GM23338 (cell line): ENCODE measurements at regions not wholly inside any gene's neighbourhood (a gene's known extent, or its start where the extent isn't known, plus 50 kb on each side); places are given as distances from the start of the nearest gene placed in this dataset.

Experiments used
- ATAC-seq: fragments of 200-7000 bp; cut with Tn5 transposase; 3 replicates; pipeline ENCODE4 v1.9.1; 2020
- DNase-seq: peaks from one replicate; pipeline ENCODE4 v3.0.0-alpha.2; 2015; ENCODE audit warnings: low spot score
- H2AFZ ChIP-seq: fragments of 200-600 bp; sonication (generic); 2 replicates; pipeline ENCODE4 v1.8.0; 2016; ENCODE audit warnings: antibody characterized with exemption, mild to moderate bottlenecking, moderate library complexity
- H3F3A ChIP-seq: fragments of 200-600 bp; sonication (generic); replicated peaks from 2 replicates; pipeline ENCODE4 v1.8.0; 2017; ENCODE audit warnings: antibody characterized with exemption, mixed run types, low read depth
- H3K27ac ChIP-seq: fragments of 200-600 bp; sonication (generic); 2 replicates; pipeline ENCODE4 v1.6.1; 2016; ENCODE audit warnings: low read depth
- H3K27me3 ChIP-seq: fragments of 200-600 bp; sonication (generic); 2 replicates; pipeline ENCODE4 v1.8.0; 2016; ENCODE audit warnings: mild to moderate bottlenecking, mixed run types, moderate library complexity; ENCODE audit not compliant: insufficient read depth
- H3K36me3 ChIP-seq: fragments of 200-600 bp; sonication (generic); 2 replicates; pipeline ENCODE4 v1.8.0; 2016; ENCODE audit warnings: mild to moderate bottlenecking; ENCODE audit not compliant: insufficient read depth
- H3K4me1 ChIP-seq: fragments of 200-600 bp; sonication (generic); 2 replicates; pipeline ENCODE4 v1.8.0; 2016; ENCODE audit warnings: mild to moderate bottlenecking, moderate library complexity; ENCODE audit not compliant: insufficient read depth
- H3K4me2 ChIP-seq: fragments of 200-600 bp; sonication (generic); 2 replicates; pipeline ENCODE4 v1.7.1; 2017; ENCODE audit warnings: mixed run types
- H3K4me3 ChIP-seq: fragments of 200-600 bp; sonication (generic); 2 replicates; pipeline ENCODE4 v1.6.1; 2016; ENCODE audit warnings: mixed run types
- H3K79me2 ChIP-seq: fragments of 200-600 bp; sonication (generic); replicated peaks from 2 replicates; pipeline ENCODE4 v1.8.0; 2017; ENCODE audit warnings: mild to moderate bottlenecking; ENCODE audit not compliant: insufficient read depth
- H3K9me2 ChIP-seq: fragments of 200-600 bp; sonication (generic); 2 replicates; pipeline ENCODE4 v1.8.0; 2017; ENCODE audit not compliant: insufficient read depth
- H4K20me1 ChIP-seq: fragments of 200-600 bp; sonication (generic); replicated peaks from 2 replicates; pipeline ENCODE4 v1.8.0; 2017; ENCODE audit warnings: mild to moderate bottlenecking; ENCODE audit not compliant: insufficient read depth
- H3K27ac Mint-ChIP-seq: 2 replicates; pipeline ENCODE4 v1.8.0; 2020; ENCODE audit warnings: inconsistent platforms, mild to moderate bottlenecking, moderate library complexity, mixed read lengths
- H3K27me3 Mint-ChIP-seq: 3 replicates; pipeline ENCODE4 v1.8.0; 2022; ENCODE audit warnings: low read depth, mild to moderate bottlenecking, moderate library complexity, mixed read lengths, inconsistent platforms; ENCODE audit not compliant: insufficient read depth, poor library complexity
- H3K36me3 Mint-ChIP-seq: 3 replicates; pipeline ENCODE4 v1.8.0; 2021; ENCODE audit warnings: low read depth, mild to moderate bottlenecking, inconsistent platforms, moderate library complexity, mixed read lengths
- H3K4me1 Mint-ChIP-seq: 3 replicates; pipeline ENCODE4 v1.8.0; 2020; ENCODE audit warnings: mild to moderate bottlenecking, inconsistent platforms, mixed read lengths
- H3K4me3 Mint-ChIP-seq: 3 replicates; pipeline ENCODE4 v1.8.0; 2021; ENCODE audit warnings: moderate library complexity, mild to moderate bottlenecking, inconsistent platforms, mixed read lengths
- H3K9me3 Mint-ChIP-seq: 3 replicates; pipeline ENCODE4 v1.8.0; 2020; ENCODE audit warnings: moderate library complexity, mild to moderate bottlenecking, inconsistent platforms, mixed read lengths
- CREB1 ChIP-seq: fragments of 250-450 bp; sonication (Bioruptor Pico); IDR thresholded peaks from 2 replicates; pipeline ENCODE4 v1.5.0; 2020; ENCODE audit warnings: low read depth, mild to moderate bottlenecking, moderate library complexity
- ETS1 ChIP-seq: IDR thresholded peaks from 2 replicates; pipeline ENCODE4 v1.6.1; 2016; ENCODE audit warnings: antibody characterized with exemption
- EZH2 ChIP-seq: fragments of 200-600 bp; sonication (generic); IDR thresholded peaks from one replicate; pipeline ENCODE4 v1.8.0; 2017; ENCODE audit warnings: antibody characterized with exemption, mild to moderate bottlenecking, low read depth; ENCODE audit not compliant: unreplicated experiment
- EZH2phosphoT487 ChIP-seq: fragments of 200-600 bp; sonication (generic); IDR thresholded peaks from one replicate; pipeline ENCODE4 v1.8.1; 2018; ENCODE audit warnings: antibody characterized with exemption; ENCODE audit not compliant: unreplicated experiment
- JUNB ChIP-seq: IDR thresholded peaks from one replicate; pipeline ENCODE4 v1.6.1; 2016; ENCODE audit warnings: antibody characterized with exemption; ENCODE audit not compliant: unreplicated experiment
- NANOG ChIP-seq: IDR thresholded peaks from 2 replicates; pipeline ENCODE4 v1.6.1; 2016; ENCODE audit warnings: antibody characterized with exemption, borderline replicate concordance
- POLR2AphosphoS5 ChIP-seq: IDR thresholded peaks from 2 replicates; pipeline ENCODE4 v1.6.1; 2016; ENCODE audit warnings: antibody characterized with exemption, low read depth
- STAT1 ChIP-seq: IDR thresholded peaks from one replicate; pipeline ENCODE4 v1.6.1; 2016; ENCODE audit warnings: antibody characterized with exemption; ENCODE audit not compliant: unreplicated experiment
- ZNF114 ChIP-seq: fragments of 250-450 bp; sonication (Bioruptor Pico); IDR thresholded peaks from 2 replicates; pipeline ENCODE4 v1.5.0; 2020; ENCODE audit warnings: mild to moderate bottlenecking, moderate library complexity
- ZNF331 ChIP-seq: fragments of 250-450 bp; sonication (Bioruptor Pico); IDR thresholded peaks from 2 replicates; pipeline ENCODE4 v1.5.0; 2020; ENCODE audit warnings: low read depth, mild to moderate bottlenecking, moderate library complexity
- TF ChIP-seq, protein P1 (sequence below): fragments of 250-450 bp; sonication (Bioruptor Pico); IDR thresholded peaks from 2 replicates; pipeline ENCODE4 v1.5.0; 2020; ENCODE audit warnings: mild to moderate bottlenecking, moderate library complexity
- TF ChIP-seq, protein P2 (sequence below), 2 experiments: fragments of 200-600 bp in 1 of 2; sonication (generic) in 1 of 2; conservative IDR thresholded peaks; 2 replicates each; pipeline versions ENCODE4 v1.5.1 to v1.6.1; 2016 to 2017; ENCODE audit warnings: antibody characterized with exemption in 2 of 2, low read depth in 2 of 2, mild to moderate bottlenecking in 2 of 2, moderate library complexity in 1 of 2
- TF ChIP-seq, protein P3 (sequence below): IDR thresholded peaks from one replicate; pipeline ENCODE4 v1.6.1; 2018; ENCODE audit warnings: antibody characterized with exemption; ENCODE audit not compliant: unreplicated experiment

DNA sequence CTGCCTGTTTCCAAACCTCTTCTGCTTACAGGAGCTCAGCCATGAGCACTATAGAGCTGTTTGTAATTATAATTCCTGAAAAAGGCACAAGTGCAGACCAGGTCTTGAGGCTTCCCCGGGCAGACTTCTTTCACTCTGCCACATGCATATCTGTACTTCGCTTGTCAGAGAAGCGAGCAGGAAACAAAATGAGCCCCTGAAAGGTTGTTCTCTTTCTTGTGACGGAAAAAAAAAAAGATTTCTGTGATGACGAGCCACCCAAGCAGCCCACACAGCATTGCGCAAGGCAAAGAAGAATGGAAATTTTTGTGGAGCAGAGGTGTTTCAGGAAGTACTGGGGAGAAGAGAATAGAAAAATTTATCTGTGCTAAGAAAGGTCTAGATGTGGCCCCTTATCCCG lies 54.0 kb upstream of the LINC00305 start:
- H3K9me2 ChIP-seq, result peaks cover 8% of the 10 kb centered on the region; the same call in 1 of the 2 replicates
- no peak overlapping the region for H3K27ac ChIP-seq
- no peaks in the 10 kb centered on the region for H3K36me3 Mint-ChIP-seq
- no peak overlapping the region for H3K4me3 ChIP-seq
- H3K36me3 ChIP-seq, result no peaks in the 10 kb centered on the region
- H3K79me2 ChIP-seq, result no peaks in the 10 kb centered on the region
- DNase-seq, result no peak
- H3K4me1 ChIP-seq, result peaks cover 38% of the 10 kb centered on the region
- peak; percentile 54 for ATAC-seq
- H3F3A ChIP-seq, result no peaks in the 10 kb centered on the region
- no peak overlapping the region for H3K4me3 Mint-ChIP-seq
- no peaks in the 10 kb centered on the region for H3K27me3 ChIP-seq
- no peak overlapping the region for H3K27ac Mint-ChIP-seq
- peaks cover 42% of the 10 kb centered on the region for H3K4me1 Mint-ChIP-seq
- H3K4me2 ChIP-seq, result 0 out of 2 replicates have a peak overlapping the region, but pooled peaks have one; percentile 41
- no peaks in the 10 kb centered on the region for H3K9me3 Mint-ChIP-seq
- peak overlapping the region; percentile 83 for H2AFZ ChIP-seq
- no peaks in the 10 kb centered on the region for H3K27me3 Mint-ChIP-seq
- no peak for TF ChIP-seq EZH2phosphoT487
- TF ChIP-seq, protein P1, sequence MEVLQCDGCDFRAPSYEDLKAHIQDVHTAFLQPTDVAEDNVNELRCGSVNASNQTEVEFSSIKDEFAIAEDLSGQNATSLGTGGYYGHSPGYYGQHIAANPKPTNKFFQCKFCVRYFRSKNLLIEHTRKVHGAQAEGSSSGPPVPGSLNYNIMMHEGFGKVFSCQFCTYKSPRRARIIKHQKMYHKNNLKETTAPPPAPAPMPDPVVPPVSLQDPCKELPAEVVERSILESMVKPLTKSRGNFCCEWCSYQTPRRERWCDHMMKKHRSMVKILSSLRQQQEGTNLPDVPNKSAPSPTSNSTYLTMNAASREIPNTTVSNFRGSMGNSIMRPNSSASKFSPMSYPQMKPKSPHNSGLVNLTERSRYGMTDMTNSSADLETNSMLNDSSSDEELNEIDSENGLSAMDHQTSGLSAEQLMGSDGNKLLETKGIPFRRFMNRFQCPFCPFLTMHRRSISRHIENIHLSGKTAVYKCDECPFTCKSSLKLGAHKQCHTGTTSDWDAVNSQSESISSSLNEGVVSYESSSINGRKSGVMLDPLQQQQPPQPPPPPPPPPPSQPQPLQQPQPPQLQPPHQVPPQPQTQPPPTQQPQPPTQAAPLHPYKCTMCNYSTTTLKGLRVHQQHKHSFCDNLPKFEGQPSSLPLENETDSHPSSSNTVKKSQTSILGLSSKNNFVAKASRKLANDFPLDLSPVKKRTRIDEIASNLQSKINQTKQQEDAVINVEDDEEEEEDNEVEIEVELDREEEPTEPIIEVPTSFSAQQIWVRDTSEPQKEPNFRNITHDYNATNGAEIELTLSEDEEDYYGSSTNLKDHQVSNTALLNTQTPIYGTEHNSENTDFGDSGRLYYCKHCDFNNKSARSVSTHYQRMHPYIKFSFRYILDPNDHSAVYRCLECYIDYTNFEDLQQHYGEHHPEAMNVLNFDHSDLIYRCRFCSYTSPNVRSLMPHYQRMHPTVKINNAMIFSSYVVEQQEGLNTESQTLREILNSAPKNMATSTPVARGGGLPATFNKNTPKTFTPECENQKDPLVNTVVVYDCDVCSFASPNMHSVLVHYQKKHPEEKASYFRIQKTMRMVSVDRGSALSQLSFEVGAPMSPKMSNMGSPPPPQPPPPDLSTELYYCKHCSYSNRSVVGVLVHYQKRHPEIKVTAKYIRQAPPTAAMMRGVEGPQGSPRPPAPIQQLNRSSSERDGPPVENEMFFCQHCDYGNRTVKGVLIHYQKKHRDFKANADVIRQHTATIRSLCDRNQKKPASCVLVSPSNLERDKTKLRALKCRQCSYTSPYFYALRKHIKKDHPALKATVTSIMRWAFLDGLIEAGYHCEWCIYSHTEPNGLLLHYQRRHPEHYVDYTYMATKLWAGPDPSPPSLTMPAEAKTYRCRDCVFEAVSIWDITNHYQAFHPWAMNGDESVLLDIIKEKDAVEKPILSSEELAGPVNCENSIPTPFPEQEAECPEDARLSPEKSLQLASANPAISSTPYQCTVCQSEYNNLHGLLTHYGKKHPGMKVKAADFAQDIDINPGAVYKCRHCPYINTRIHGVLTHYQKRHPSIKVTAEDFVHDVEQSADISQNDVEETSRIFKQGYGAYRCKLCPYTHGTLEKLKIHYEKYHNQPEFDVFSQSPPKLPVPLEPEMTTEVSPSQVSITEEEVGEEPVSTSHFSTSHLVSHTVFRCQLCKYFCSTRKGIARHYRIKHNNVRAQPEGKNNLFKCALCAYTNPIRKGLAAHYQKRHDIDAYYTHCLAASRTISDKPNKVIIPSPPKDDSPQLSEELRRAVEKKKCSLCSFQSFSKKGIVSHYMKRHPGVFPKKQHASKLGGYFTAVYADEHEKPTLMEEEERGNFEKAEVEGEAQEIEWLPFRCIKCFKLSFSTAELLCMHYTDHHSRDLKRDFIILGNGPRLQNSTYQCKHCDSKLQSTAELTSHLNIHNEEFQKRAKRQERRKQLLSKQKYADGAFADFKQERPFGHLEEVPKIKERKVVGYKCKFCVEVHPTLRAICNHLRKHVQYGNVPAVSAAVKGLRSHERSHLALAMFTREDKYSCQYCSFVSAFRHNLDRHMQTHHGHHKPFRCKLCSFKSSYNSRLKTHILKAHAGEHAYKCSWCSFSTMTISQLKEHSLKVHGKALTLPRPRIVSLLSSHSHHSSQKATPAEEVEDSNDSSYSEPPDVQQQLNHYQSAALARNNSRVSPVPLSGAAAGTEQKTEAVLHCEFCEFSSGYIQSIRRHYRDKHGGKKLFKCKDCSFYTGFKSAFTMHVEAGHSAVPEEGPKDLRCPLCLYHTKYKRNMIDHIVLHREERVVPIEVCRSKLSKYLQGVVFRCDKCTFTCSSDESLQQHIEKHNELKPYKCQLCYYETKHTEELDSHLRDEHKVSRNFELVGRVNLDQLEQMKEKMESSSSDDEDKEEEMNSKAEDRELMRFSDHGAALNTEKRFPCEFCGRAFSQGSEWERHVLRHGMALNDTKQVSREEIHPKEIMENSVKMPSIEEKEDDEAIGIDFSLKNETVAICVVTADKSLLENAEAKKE (CRISPR knock-in tag), result no peak
- no peak for TF ChIP-seq ZNF114
- TF ChIP-seq ZNF331 (CRISPR knock-in tag), result no peak
- TF ChIP-seq CREB1, result no peak
- TF ChIP-seq STAT1, result no peak
- TF ChIP-seq, protein P2, sequence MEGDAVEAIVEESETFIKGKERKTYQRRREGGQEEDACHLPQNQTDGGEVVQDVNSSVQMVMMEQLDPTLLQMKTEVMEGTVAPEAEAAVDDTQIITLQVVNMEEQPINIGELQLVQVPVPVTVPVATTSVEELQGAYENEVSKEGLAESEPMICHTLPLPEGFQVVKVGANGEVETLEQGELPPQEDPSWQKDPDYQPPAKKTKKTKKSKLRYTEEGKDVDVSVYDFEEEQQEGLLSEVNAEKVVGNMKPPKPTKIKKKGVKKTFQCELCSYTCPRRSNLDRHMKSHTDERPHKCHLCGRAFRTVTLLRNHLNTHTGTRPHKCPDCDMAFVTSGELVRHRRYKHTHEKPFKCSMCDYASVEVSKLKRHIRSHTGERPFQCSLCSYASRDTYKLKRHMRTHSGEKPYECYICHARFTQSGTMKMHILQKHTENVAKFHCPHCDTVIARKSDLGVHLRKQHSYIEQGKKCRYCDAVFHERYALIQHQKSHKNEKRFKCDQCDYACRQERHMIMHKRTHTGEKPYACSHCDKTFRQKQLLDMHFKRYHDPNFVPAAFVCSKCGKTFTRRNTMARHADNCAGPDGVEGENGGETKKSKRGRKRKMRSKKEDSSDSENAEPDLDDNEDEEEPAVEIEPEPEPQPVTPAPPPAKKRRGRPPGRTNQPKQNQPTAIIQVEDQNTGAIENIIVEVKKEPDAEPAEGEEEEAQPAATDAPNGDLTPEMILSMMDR (conservative IDR thresholded peaks at IDR 0.05; ENCODE audit: low read depth in 2 of 2), result no peak
- TF ChIP-seq EZH2, result no peak
- TF ChIP-seq, protein P3, sequence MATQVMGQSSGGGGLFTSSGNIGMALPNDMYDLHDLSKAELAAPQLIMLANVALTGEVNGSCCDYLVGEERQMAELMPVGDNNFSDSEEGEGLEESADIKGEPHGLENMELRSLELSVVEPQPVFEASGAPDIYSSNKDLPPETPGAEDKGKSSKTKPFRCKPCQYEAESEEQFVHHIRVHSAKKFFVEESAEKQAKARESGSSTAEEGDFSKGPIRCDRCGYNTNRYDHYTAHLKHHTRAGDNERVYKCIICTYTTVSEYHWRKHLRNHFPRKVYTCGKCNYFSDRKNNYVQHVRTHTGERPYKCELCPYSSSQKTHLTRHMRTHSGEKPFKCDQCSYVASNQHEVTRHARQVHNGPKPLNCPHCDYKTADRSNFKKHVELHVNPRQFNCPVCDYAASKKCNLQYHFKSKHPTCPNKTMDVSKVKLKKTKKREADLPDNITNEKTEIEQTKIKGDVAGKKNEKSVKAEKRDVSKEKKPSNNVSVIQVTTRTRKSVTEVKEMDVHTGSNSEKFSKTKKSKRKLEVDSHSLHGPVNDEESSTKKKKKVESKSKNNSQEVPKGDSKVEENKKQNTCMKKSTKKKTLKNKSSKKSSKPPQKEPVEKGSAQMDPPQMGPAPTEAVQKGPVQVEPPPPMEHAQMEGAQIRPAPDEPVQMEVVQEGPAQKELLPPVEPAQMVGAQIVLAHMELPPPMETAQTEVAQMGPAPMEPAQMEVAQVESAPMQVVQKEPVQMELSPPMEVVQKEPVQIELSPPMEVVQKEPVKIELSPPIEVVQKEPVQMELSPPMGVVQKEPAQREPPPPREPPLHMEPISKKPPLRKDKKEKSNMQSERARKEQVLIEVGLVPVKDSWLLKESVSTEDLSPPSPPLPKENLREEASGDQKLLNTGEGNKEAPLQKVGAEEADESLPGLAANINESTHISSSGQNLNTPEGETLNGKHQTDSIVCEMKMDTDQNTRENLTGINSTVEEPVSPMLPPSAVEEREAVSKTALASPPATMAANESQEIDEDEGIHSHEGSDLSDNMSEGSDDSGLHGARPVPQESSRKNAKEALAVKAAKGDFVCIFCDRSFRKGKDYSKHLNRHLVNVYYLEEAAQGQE, result no peak
- no peak for TF ChIP-seq POLR2AphosphoS5
- no peak for TF ChIP-seq NANOG
- TF ChIP-seq JUNB, result no peak
- no peak for TF ChIP-seq ETS1
- H4K20me1 ChIP-seq, result no peaks in the 10 kb centered on the region
